NCI-H2107 (cell line): ENCODE measurements at regions not wholly inside any gene's neighbourhood (a gene's known extent, or its start where the extent isn't known, plus 50 kb on each side); places are given as distances from the start of the nearest gene placed in this dataset.
A peak's percentile ranks its signal among the peaks of the same experiment; 100 is the strongest.

Experiments
- DNase-seq: peaks from one replicate; lab custom pipeline; 2025; lab: John Stamatoyannopoulos, UW

GRCh38 chr12:98211909-98212695 is 303.3 kb upstream of the TMPO start:
- no peak for DNase-seq

GRCh38 chr12:98213556-98213955 is 301.8 kb upstream of the TMPO start:
- no peak for DNase-seq

- DNase-seq: no peak
Observed at GRCh38 chr12:98217257-98217656, 298.1 kb upstream of the TMPO start.

- DNase-seq: no peak
Observed at GRCh38 chr12:98220636-98221035, 294.8 kb upstream of the TMPO start.

- no peak for DNase-seq
Observed at GRCh38 chr12:98221243-98221808, 294.1 kb upstream of the TMPO start.

GRCh38 chr12:98222135-98222534 is 293.3 kb upstream of the TMPO start:
- DNase-seq: no peak

- no peak for DNase-seq
Observed at GRCh38 chr12:98224584-98225221, 290.7 kb upstream of the TMPO start.

GRCh38 chr12:98227162-98227561 is 288.2 kb upstream of the TMPO start:
- DNase-seq: no peak

- DNase-seq: no peak
Observed at GRCh38 chr12:98228683-98229539, 286.5 kb upstream of the TMPO start.

GRCh38 chr12:98229540-98229924 is 285.9 kb upstream of the TMPO start:
- no peak for DNase-seq

- no peak for DNase-seq
Observed at GRCh38 chr12:98232753-98233390, 282.5 kb upstream of the TMPO start.

- DNase-seq: no peak
Observed at GRCh38 chr12:98235301-98235700, 280.1 kb upstream of the TMPO start.

GRCh38 chr12:98238515-98239130 is 276.8 kb upstream of the TMPO start:
- DNase-seq: no peak

- no peak for DNase-seq
Observed at GRCh38 chr12:98243190-98243589, 272.2 kb upstream of the TMPO start.

GRCh38 chr12:98244136-98244535 is 271.3 kb upstream of the TMPO start:
- no peak for DNase-seq

- peak; percentile 38 for DNase-seq
Observed at GRCh38 chr12:98253207-98254037, 262.0 kb upstream of the TMPO start.

- no peak for DNase-seq
Observed at GRCh38 chr12:98256830-98257229, 258.6 kb upstream of the TMPO start.

- DNase-seq: no peak
Observed at GRCh38 chr12:98259693-98260092, 255.7 kb upstream of the TMPO start.

- DNase-seq: no peak
Observed at GRCh38 chr12:98260276-98260675, 255.1 kb upstream of the TMPO start.

- no peak for DNase-seq
Observed at GRCh38 chr12:98262902-98263301, 252.5 kb upstream of the TMPO start.
